GM12878 (cell line): ENCODE measurements at regions not wholly inside any gene's neighbourhood (a gene's known extent, or its start where the extent isn't known, plus 50 kb on each side); places are given as distances from the start of the nearest gene placed in this dataset.

ENCODE experiments used
- ATAC-seq: fragments of 200-7000 bp; cut with Tn5 transposase; 3 replicates; pipeline ENCODE4 v1.9.1; 2020; ENCODE audit warnings: mild to moderate bottlenecking, moderate library complexity
- BruUV-seq: library from RNA; stranded (reverse); fragments of 400-500 nt; replicated peaks from 2 replicates; lab custom pipeline; 2021; lab: Mats Ljungman, UMichigan
- CTCF ChIA-PET: fragments of 300-600 bp; sonication (Branson Sonifier 250); formaldehyde crosslinking; extraction: SDS; loops from one replicate; lab custom pipeline; 2021; ENCODE audit warnings: inconsistent platforms; lab: Yijun Ruan, JAX
- POLR2A ChIA-PET: fragments of 350-600 bp; formaldehyde crosslinking; extraction: SDS; loops from one replicate; lab custom pipeline; 2021; ENCODE audit warnings: inconsistent platforms; lab: Charles Lee
- RAD21 ChIA-PET: fragments of 300-600 bp; sonication (Branson Sonifier 250); formaldehyde crosslinking; loops from one replicate; lab custom pipeline; 2023; ENCODE audit warnings: antibody characterized with exemption; ENCODE audit not compliant: unreplicated experiment; lab: Charles Lee
- SMC1A ChIA-PET: fragments of 300-600 bp; sonication (Branson Sonifier 250); formaldehyde crosslinking; loops from one replicate; lab custom pipeline; 2023; ENCODE audit not compliant: unreplicated experiment, uncharacterized antibody; lab: Charles Lee
- DNase-seq: peaks from one replicate; pipeline ENCODE4 v3.0.0-alpha.2; 2011; ENCODE audit warnings: low read depth, low spot score
- FAIRE-seq: peaks from 3 replicates; lab custom pipeline; 2011; peaks lifted over from hg19 to GRCh38; lab: Jason Lieb, UNC
- H2AFZ ChIP-seq: 2 replicates; pipeline ENCODE4 v1.6.0; 2011; ENCODE audit warnings: low read depth, low read length, control low read depth; ENCODE audit not compliant: control insufficient read depth
- H3K27ac ChIP-seq: 2 replicates; pipeline ENCODE4 v1.5.1; 2011; ENCODE audit warnings: control low read depth; ENCODE audit not compliant: control insufficient read depth, insufficient read depth
- H3K27me3 ChIP-seq, 2 experiments: replicated peaks in 1 of 2; 2 replicates each; pipeline versions ENCODE4 v1.6.0 to v1.6.1; 2011; ENCODE audit warnings: low read length in 1 of 2; ENCODE audit not compliant: control insufficient read depth in 2 of 2, insufficient read depth in 2 of 2
- H3K36me3 ChIP-seq, 2 experiments: 2 replicates each; pipeline ENCODE4 v1.5.1; 2011; ENCODE audit warnings: low read length in 1 of 2; ENCODE audit not compliant: control insufficient read depth in 2 of 2, insufficient read depth in 2 of 2
- H3K4me1 ChIP-seq: 2 replicates; pipeline ENCODE4 v1.6.1; 2011; ENCODE audit warnings: mild to moderate bottlenecking, low read length, moderate library complexity, mixed read lengths; ENCODE audit not compliant: control insufficient read depth, insufficient read depth
- H3K4me2 ChIP-seq: 2 replicates; pipeline ENCODE4 v1.6.0; 2011; ENCODE audit warnings: control low read depth; ENCODE audit not compliant: control insufficient read depth, insufficient read depth
- H3K4me3 ChIP-seq: fragments of 200-600 bp; sonication (generic); 2 replicates; pipeline ENCODE4 v1.5.1; 2016
- H3K79me2 ChIP-seq: 2 replicates; pipeline ENCODE4 v1.6.0; 2011; ENCODE audit warnings: low read length; ENCODE audit not compliant: control insufficient read depth, insufficient read depth
- H3K9ac ChIP-seq: 2 replicates; pipeline ENCODE4 v1.8.0; 2011; ENCODE audit warnings: low read length, control low read depth, mixed read lengths; ENCODE audit not compliant: control insufficient read depth, insufficient read depth
- H3K9me3 ChIP-seq: replicated peaks from 3 replicates; pipeline ENCODE4 v1.5.1; 2011; ENCODE audit warnings: mild to moderate bottlenecking, low read length; ENCODE audit not compliant: control insufficient read depth, insufficient read depth
- H4K20me1 ChIP-seq: 2 replicates; pipeline ENCODE4 v1.6.0; 2011; ENCODE audit not compliant: control insufficient read depth, insufficient read depth
- JUNB ChIP-seq: IDR thresholded peaks from 2 replicates; pipeline ENCODE4 v1.6.1; 2016; ENCODE audit warnings: antibody characterized with exemption, mild to moderate bottlenecking
- SPI1 ChIP-seq: IDR thresholded peaks from 2 replicates; pipeline ENCODE4 v1.6.1; 2011; ENCODE audit warnings: low read depth, mild to moderate bottlenecking, low read length, moderate library complexity, borderline replicate concordance; ENCODE audit not compliant: insufficient read depth
- WGBS: methylation state at CpG from one replicate; pipeline ENCODE4 v1.1.6; 2016; ENCODE audit warnings: low lambda C conversion rate; ENCODE audit not compliant: insufficient replicate concordance, insufficient coverage; ENCODE audit errors: missing lambda C conversion rate; 5-methylcytosine and 5-hydroxymethylcytosine counted together
- in situ Hi-C: fragments of 300-500 bp; cut with MboI; formaldehyde crosslinking; loops from 9 replicates; pipeline ENCODE4 v1.14.3; 2018; ENCODE audit warnings: mixed read lengths
- intact Hi-C: fragments of 100-400 bp; cut with micrococcal nuclease; formaldehyde crosslinking; loops from one replicate; pipeline ENCODE4 v1.14.2; 2022; ENCODE audit not compliant: unreplicated experiment
- TF ChIP-seq, protein P1 (sequence below): fragments of 450-650 bp; IDR thresholded peaks from 2 replicates; pipeline ENCODE4 v1.6.1; 2018; ENCODE audit warnings: borderline replicate concordance, mild to moderate bottlenecking; ENCODE audit not compliant: partially characterized antibody
- TF ChIP-seq, protein P2 (sequence below): IDR thresholded peaks from 2 replicates; pipeline ENCODE4 v1.6.1; 2011; ENCODE audit warnings: low read depth, low read length, improper control_type of control experiment, borderline replicate concordance

DNA sequence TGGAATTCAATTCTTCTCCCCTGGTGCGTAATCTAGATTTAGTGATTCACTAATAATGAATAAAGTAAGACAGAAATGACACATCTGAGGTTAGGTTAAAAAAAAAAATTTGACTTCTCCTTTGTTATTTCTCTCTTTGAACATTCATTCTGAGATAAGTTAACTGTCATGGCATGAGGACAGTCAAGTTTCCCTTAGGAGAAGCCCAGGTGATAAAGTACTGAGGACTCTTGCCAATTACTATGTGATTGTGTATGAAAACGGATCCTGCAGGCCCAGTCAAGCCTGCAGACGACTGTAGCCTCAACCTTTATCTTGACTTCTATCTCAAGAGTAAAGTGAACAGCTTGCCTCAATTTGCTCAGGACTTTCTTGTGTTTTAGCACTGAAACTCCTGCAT is 293.2 kb downstream of the PRR32 start:
- no peak overlapping the region for H3K27ac ChIP-seq
- no peaks in the 10 kb centered on the region for H3K79me2 ChIP-seq
- ChIA-PET SMC1A (no interaction called here), RAD21 (no interaction called here), POLR2A (no interaction called here), CTCF (no interaction called here)
- H3K36me3 ChIP-seq = no peaks in the 10 kb centered on the region
- intact Hi-C loops = no loop called here
- no peak overlapping the region for H3K9ac ChIP-seq
- 0% methylated on average over 3 of the region's 3 CpGs for WGBS
- H3K9me3 ChIP-seq = no peaks in the 10 kb centered on the region
- in situ Hi-C loops = no loop called here
- H3K4me1 ChIP-seq = no peaks in the 10 kb centered on the region
- H2AFZ ChIP-seq = no peak overlapping the region
- TF ChIP-seq, protein P1, sequence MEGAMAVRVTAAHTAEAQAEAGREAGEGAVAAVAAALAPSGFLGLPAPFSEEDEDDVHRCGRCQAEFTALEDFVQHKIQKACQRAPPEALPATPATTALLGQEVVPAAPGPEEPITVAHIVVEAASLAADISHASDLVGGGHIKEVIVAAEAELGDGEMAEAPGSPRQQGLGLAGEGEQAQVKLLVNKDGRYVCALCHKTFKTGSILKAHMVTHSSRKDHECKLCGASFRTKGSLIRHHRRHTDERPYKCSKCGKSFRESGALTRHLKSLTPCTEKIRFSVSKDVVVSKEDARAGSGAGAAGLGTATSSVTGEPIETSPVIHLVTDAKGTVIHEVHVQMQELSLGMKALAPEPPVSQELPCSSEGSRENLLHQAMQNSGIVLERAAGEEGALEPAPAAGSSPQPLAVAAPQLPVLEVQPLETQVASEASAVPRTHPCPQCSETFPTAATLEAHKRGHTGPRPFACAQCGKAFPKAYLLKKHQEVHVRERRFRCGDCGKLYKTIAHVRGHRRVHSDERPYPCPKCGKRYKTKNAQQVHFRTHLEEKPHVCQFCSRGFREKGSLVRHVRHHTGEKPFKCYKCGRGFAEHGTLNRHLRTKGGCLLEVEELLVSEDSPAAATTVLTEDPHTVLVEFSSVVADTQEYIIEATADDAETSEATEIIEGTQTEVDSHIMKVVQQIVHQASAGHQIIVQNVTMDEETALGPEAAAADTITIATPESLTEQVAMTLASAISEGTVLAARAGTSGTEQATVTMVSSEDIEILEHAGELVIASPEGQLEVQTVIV = no peak
- 0 out of 2 replicates have a peak, but pooled peaks have one; percentile 11 for TF ChIP-seq JUNB
- TF ChIP-seq, all 136 proteins: peak for 1
- FAIRE-seq (no peak), DNase-seq (no peak), ATAC-seq (no peak)
- H3K4me2 ChIP-seq = no peak overlapping the region
- no peaks in the 10 kb centered on the region for H4K20me1 ChIP-seq
- BruUV-seq = no TSS peak
- no peak overlapping the region for H3K4me3 ChIP-seq
- H3K27me3 ChIP-seq = no peaks in the 10 kb centered on the region

DNA sequence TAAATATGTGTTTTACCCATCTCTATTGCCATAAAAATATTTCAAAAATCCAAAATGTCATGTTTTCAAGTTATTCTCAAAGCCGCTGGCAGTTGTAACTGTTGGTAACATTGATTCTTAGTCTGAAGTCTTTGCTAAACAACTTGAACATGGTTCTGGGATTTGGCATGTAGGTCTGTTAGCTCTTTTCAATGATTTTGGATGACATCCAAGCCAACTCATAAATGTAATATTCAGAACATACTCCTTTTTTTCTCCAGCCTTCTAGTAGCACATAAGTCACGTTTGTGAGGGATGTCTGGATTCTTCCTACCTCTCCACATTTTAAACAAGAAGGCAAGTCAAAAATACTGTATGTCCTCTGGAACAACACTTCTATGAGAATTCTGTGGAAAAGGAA is 305.3 kb downstream of the PRR32 start:
- Histone ChIP-seq H3K79me2 (no peaks in the 10 kb centered on the region), H3K4me1 (no peaks in the 10 kb centered on the region), H2AFZ (no peak overlapping the region), H3K27me3 (no peaks in the 10 kb centered on the region), H3K36me3 (no peaks in the 10 kb centered on the region), H3K9me3 (no peaks in the 10 kb centered on the region), H3K27ac (no peak overlapping the region), H4K20me1 (no peaks in the 10 kb centered on the region), H3K4me3 (no peak overlapping the region), H3K9ac (no peak overlapping the region), H3K4me2 (no peak overlapping the region)
- no peak for DNase-seq
- ChIA-PET POLR2A (no interaction called here), CTCF (interaction anchor here (0.5 kb wide), 1 partner anchor 328 kb away, joined by 3 read pairs; no protein-coding TSS in a partner anchor), RAD21 (no interaction called here), SMC1A (interaction anchor here (1.4 kb wide), 1 partner anchor 19 kb away, joined by 4 read pairs; no protein-coding TSS in a partner anchor)
- BruUV-seq = no TSS peak
- 2% methylated on average over 2 of the region's 2 CpGs for WGBS
- no peak for FAIRE-seq
- ATAC-seq = no peak
- intact Hi-C loops = no loop called here
- TF ChIP-seq JUNB (no peak), SPI1 (no peak)
- TF ChIP-seq, protein P2, sequence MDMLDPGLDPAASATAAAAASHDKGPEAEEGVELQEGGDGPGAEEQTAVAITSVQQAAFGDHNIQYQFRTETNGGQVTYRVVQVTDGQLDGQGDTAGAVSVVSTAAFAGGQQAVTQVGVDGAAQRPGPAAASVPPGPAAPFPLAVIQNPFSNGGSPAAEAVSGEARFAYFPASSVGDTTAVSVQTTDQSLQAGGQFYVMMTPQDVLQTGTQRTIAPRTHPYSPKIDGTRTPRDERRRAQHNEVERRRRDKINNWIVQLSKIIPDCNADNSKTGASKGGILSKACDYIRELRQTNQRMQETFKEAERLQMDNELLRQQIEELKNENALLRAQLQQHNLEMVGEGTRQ = no peak
- in situ Hi-C loops = no loop called here
